AG08396 (cell line): ENCODE measurements at regions not wholly inside any gene's neighbourhood (a gene's known extent, or its start where the extent isn't known, plus 50 kb on each side); places are given as distances from the start of the nearest gene placed in this dataset.
"Not testable (repeated sequence)": the region's sequence is repeated elsewhere in the genome, so short reads cannot be mapped to it uniquely, and the experiment has no call there.

Experiments used
- DNase-seq: peaks from one replicate; pipeline ENCODE4 v3.0.0; 2012; ENCODE audit warnings: low spot score, mixed read lengths

DNA sequence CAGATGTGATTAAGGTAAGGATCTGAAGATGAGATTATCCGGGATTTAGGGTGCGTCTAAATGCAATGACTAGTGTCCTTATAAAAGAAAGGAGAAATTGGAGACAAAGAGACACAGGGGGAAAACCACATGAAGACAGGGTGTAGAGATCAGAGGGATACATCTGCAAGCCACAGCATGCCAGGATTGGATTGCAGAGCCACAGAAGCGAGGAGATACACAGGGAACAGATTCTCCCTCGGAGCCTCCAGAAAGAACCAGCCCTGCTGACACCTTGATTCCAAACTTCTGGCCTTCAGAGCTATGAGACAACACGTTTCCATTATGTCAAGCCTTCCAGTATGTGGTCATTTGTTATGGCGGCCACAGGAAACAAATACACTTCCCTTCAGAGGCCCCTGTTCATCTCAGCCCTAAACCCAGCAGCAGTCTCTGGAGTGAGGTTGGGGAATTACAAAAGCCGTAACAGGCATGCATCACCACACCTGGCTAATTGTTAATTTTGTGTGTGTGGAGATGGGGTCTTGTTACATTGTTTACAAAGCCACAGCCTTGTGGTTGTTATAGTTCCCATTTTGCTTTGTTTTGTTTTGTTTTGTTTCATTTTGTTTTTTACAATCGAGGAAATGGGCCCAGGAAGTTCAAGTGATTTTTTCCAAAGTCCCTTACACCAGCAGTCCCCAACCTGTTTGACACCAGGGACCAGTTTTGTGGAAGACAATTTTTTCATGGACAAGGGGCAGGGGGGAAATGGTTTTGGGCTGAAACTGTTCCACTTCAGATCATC lies 51.6 kb upstream of the LYRM9 start:
- no peak for DNase-seq

DNA sequence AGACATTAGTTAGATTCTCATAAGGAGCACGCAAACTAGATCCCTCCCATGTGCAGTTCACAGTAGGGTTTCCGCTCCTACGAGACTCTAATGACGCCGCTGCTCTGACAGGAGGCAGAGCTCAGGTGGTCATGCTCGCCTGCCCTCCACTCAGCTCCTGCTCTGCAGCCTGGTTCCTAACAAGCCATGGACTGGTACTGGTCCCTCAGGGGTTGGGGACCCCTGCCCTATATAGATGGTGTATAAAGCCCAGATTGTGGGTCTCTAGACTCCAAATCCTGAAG lies 52.1 kb upstream of the LYRM9 start:
- DNase-seq, result no peak

DNA sequence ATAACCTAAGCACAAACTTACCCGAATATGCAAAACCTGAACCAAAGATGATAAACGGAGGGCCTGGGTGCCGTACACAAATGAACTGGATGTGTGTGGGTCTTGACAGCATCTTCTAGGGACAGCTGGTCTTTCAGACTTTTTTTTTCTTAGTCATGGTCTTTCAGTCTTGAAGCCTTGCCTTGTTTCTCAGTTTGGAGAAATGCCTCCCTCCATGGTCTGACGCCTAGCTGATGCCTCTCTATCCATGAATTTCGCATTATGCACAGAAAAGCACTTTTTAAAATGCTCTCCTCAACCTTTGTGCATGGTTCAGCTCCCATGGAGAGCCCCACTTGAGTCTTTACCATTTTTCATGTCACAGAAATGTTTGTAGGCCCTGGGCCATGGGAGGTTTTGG lies 52.8 kb upstream of the LYRM9 start:
- no peak for DNase-seq

DNA sequence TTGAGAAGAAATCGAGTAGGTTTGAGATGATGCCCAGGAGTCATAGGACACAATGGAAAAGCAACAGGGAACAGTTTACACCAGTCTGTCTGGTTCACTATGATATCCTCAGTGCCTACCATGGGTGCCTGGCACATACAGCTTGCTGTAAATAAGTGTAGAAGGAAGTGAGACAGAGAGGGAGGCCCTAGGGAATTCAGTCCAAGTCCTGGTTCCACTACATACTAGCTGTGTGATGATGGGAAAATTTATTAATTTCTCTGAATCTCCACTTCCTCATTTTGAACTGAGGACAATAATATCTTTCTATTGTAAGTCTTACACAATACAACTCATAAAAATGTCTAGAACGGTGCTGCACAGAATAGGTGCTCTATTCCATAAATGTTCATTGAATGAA lies 53.3 kb upstream of the LYRM9 start:
- DNase-seq, result no peak

DNA sequence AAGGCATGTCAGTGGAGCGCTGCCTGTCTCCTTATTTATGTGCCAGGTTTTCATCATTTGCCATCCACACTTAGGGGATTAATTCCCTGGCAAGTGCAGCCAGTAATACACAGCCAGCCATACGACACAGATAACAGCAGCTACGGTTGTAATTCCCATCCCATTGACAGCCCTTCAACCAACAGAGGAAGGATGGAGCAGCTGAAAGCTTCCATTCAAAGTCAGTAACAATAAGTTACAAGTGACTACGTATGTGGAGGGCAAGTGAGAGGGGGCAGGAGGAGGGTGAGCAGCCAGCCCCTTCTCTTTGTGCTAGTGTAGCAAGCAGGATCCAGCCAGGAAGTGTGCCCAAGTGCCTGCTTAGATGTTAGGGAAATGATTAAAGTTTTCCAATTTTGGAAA lies 53.8 kb upstream of the LYRM9 start:
- no peak for DNase-seq

DNA sequence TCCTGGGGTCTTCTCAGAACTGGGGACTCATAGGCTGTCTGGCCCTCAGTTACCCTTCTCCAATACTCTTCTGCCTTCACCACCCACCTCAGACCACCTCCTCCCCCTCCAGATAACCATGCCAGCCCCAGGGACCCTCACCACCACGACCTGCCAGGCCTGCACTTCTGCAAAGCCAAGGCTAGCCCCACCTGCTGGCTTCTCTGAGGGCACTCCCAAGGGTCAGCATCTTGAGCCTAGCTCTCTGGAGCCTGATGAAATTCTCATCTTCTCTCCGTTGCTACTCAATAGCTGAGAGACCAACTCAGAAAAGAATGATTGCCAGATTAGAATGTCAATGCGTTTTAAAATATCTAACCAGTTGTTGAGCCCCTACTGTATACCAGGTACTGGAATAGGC lies 56.1 kb upstream of the LYRM9 start:
- no peak for DNase-seq

DNA sequence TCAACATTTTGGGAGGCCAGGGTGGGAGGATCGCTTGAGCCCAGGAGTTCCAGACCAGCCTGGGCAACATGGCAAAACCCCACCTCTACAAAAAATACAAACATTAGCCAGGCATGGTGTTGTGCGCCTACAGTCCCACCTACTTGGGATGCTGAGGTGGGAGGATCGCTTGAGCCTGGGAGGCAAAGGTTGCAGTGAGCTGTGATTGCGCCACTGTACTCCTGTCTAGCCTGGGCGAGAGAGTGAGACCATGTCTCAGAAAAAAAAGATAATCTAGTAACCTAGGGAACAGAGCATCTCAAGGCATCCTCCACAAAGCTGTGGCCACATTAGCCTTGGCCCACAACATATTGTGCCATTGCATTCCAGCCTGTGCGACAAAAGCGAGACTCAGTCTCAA lies 57.1 kb upstream of the LYRM9 start:
- not testable (repeated sequence) for DNase-seq

DNA sequence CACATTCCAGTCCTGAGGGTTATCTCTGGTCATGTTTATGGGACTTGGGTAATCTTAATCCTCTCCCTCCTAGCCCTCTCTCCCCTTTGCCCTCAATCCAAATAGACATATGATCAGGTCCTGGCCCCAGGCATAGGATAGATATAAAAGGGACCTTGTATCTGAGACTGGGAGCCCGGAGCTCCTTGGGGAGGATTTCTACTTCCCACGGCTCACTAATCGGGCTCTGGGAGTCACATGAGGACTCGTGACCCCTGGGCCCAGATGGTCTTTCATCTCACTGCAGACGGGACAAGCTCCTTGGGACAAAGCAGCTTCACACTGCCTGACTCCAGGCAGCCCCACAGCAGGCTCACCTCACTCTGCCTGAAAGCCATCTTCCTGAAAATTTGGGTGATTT lies 57.8 kb upstream of the LYRM9 start:
- DNase-seq, result no peak

DNA sequence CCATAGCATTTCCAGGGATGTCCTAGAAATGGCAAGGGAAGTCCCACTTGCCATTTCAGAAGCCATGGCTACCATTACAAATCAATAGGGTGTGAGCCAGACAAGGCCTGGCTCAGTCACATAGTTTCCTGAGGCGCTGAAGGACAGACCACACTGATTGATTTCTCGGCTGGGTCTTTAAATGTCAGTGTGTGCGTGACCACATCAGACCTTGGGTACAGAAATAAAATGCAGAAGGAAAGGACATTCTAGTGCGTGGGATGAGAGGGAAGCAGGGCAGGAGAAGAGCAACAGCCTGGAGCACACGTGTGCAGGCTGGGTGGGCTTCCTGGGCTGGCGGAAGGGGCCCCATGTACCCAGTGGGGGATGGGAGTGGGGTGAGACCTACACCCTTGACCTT lies 58.7 kb upstream of the LYRM9 start:
- no peak for DNase-seq

DNA sequence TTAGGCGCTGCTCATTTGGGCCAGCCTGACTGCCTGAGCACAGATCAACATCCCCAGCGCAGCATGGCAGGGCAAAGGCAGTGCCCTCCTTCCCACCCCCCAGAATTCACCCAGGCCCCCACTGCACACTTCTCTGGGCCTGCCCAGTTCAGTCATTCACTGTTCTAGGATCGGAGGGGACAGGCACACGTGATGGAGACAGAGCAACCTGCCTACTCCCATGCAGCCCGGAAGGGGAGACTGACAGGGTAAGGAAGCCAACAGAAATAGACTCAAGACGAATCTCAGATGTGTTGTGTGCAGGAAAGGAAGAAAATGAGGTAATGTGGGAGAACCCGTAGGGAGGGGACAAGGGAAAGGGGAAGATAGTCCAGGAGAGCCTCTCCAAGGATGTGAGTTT lies 59.2 kb upstream of the LYRM9 start:
- no peak for DNase-seq

DNA sequence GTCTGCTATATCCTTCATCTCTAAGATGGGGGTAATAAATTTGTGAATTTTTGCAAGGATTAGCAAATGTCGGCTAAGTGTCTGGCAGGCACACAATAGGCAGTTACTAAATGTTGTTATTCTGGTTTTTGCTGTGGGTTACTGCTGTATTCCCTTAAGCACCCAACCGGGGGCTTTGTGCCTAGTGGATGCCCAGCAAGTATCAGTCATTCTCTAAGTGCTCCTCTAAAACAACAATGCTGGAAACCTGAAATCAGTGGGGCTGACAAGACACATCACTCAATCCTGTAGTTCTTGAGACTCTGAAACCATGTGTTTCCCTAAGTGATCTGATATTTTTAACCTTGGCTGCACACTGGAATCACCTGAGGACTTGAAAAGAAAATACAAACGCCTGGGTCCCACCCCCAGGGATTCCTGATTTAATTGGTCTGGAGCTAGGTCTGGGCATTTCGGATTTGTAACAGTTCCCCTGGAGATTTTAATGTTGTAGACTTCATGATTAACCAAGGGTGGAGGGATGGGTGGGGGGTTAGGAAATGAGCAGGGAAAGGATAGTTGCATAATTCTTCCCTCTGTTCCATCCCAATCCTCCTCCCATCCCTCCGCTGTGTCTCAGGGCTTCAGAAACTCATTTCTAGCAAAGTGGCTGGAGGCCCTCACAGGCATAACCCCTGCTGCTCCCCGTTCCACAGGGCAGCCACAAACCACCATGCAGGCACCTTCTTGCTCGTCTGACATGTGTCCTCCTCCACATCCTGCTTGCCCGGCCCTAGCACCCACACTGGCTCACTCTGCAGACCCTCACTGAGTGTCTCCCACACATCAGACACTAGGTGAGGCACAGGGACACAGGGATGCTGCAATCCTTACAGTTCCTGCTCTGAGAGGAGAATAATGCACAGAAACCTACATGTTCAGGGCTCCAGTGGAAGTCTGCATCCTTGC lies 61.7 kb upstream of the LYRM9 start:
- no peak for DNase-seq

DNA sequence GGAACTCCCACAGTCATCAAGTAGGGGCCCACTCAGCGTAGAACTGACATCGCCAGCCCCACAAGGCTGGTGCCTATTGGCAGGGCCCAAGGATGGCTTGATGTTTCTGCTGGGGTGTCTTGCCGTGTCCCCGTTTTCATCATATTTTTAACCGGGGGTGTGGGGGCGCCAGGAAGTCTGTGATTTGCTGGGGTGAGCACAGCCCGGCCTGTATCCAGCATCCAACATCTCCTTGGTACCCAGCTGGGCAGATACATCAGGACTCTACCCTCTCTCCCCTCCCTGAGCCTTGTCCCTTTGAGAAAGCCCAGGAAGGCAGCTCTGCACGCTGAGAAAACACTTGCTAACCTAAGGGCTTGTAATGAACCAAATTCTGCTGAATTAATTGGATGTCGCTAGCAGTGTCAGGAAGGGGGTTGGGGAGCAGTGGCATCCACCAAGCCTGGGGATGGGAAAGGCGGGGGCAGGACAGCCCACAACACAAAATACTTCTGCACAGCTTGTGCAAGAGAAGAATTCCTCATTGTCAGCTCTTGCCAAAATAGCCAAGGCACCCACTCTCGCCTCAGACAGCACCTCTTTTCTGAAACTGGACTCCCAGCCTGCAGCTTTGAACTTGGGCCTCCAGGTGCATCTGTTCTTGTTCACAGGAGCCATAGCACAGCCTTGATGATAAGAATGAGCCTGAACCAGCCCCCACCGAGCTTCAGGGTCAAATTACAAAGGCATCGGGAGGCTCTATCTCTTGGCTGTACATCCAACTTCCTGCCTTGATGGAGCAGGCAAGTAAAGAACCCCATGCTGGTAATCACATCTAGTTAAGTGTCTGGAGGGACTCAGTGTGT lies 63.7 kb upstream of the LYRM9 start:
- peak; percentile 18 for DNase-seq

DNA sequence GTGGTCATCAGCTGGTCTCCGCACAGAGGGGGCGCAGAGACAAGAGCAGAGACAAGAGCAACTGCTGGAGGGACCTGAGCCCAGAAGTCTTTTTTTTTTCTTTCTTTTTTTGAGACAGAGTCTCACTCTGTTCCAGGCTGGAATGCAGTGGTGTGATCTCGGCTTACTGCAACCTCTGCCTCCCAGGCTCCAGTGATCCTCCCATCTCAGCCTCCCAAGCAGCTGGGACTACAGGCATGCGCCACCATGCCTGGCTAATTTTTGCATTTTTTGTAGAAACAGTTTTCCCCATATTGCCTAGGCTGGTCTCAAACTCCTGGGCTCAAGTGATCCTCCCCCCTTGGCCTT lies 64.3 kb upstream of the LYRM9 start:
- not testable (repeated sequence) for DNase-seq

DNA sequence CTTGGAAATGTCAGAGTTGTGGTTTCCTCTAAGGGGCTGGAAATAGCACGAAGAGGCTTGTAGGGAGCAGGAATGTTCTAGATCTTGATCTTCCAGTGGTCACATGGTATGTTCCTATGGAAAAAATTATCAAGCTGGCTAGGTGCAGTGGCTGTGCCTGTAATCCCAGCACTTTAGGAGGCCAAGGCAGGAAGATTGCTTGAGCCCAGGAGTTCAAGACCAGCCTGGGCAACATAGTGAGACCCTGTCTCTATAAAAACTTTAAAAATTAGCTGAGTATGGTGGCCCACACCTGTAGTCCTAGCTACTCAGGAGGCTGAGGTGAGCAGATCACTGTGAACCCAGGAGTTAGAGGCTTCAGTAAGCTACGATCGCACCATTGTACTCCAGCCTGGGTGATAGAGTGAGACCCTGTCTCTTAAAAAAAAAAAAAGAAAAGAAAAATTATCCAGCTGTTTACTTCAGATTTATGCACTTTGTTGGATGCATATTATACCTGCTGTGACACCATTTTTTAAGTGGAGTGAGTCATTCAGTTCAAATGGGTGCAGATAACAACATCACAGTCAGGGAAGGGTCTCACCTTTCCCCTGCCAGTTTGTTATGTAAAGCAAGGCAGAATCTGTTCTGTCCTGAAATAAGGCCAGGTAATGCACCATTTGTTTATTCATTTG lies 65.7 kb upstream of the LYRM9 start:
- DNase-seq, result no peak

DNA sequence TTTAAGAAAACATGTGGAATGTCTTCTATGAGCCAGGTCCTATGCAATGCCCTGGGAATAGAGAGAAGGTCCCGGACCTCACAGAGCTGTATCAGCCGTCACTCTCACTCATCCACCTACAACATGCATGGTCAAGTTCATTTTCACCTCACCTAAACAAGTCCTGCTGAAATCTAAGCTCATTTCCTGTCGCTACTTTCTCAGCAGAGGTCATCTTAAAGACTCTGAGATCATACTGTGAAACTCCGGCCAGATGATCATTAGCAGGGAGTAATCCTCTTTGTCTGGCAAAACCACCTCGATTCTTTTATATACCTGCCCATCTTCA lies 66.2 kb upstream of the LYRM9 start:
- no peak for DNase-seq

DNA sequence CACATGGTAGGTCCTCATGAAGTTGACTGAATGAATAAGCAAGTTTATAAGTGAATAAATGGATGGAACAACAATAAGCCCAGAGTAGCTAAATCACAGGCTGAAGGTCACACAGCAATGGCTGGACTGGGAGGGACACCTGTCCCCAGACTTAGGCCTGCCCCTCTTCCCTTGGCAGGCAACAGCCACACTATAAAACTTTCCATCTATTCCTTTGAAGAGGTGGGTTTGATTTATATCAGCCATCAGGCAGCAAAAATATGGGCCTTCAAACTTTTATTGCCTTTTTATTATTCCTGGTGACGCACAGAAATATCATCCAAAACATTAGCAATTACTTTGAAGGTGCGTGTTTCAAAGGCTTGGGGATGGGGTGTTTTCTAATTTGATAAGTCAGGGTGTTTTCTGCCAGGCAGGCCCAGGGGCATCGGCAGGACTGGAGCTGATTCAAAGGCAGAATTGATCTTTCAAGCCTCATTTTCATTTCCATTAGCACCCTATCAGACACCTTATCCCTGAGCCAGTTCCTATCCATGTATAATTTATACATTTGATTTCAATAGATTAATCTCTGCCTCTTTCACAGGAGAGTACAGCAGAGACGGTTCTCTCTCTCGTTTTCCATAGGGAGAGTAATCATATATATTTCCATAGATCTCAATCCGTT lies 67.2 kb upstream of the LYRM9 start:
- no peak for DNase-seq

DNA sequence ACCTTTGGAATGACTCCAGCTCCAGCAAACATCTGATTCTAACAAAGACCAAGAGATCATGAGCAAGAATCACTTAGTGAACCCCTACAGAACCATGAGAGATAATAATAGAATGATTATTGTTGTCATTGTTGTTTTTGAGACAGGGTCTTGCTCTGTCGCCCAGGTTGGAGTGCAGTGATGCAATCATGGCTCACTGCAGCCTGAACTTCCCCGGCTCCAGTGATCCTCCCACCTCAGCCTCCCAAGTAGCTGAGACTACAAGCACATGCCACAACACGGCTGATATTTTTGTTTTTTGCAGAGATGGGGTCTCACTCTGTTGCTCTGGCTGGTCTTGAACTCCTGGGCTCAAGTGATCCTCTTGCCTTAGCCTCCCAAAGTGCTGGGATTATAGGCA lies 69.4 kb upstream of the LYRM9 start:
- DNase-seq, result not testable (repeated sequence)

DNA sequence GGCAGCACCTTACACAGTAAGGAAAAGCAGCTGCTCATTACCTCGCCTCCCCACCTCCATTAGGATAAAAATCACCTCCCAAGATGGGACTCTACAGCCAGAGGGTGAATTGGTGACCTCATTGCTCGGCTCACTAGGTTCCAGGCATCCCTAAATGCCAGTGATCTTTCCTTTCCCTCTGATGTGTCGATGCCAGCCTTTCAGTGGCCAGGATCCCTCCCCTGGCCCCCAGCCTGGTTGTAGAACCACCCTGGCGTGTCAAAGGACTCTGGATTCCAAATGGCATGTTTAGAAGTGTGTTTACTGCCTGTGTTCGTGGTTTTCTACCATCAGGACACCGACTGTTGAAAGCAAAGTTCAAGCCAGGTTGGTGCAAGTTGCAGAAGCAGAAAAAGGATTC lies 72.1 kb upstream of the LYRM9 start:
- DNase-seq, result no peak

DNA sequence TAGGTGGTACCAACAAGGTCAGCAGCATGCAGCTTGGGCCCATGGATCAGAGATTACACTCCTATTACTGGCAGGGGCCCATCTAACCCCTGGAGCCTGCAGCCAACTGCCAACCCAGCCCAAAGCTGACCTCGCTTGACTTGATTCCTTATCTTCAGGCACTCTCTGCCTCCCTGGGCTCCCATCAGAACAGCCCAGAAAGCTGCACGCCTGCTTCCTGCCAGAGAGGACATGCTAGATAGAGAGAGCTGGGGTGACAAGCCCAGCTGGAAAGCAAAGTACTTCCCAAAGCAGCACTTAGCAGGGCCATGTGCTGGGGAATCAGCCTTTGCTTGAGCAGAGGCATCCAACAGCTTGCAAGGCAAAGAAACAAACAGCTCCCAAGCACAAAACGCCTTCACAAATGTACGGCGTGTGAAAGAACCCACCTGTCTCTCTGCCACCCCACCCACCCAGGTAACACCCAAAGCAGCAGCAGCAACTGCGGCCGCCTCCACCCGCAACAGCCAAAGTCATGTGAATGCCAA lies 74.2 kb upstream of the NLK start:
- no peak for DNase-seq

DNA sequence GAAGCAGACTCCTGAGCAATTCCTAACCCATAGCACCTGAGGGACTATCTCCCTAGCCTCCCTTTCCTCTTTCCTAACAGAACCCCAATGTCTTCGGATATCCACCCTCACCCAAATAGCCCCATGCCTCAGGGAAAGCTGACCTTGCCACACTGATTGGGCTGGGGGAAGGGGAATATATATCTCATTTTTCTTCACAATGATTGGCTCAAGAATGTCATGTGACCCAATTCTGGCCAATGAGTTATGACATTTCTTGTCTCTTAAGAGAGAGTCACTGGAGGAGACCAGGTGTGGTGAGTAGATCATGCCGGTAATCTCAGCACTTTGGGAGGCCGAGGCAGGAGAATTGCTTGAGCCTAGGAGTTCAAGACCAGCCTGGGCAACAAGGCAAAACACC lies 71.9 kb upstream of the NLK start:
- no peak for DNase-seq

DNA sequence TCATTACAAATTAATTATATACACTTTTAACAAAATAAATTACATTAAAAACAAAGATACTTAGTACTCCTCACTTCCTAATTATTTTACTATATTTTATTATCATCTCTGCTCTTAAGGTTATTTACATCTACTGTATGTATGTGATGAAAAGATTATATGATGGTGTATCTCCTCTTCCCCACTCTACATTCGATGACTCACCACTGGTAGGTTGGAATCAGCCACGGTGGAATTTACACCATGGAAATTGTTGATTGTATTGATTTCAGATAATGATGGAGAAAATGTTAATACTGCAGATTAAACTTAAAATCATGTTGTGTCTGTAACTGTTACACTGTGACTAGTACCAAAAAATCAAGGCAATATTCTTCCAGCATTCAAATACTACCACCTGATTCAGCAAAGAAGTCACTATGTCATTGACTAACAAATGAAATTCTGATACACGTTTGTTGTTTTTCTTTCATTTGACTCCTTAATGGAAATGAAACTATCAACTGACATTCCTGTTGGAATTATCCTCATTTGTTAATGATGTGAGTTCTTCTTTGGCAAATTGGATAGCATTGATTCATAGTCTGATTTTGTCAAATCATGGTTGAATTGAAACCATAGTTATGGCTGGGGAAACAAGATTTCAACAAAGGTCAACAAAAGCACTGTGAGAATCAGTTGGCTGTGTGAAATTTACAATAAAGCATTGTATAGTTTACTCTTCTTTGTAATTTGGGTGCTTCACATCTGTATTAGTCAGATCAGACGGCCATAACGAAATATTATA lies 69.0 kb upstream of the NLK start:
- DNase-seq, result no peak
